ENCODE measurements at regions not wholly inside any gene's neighbourhood (a gene's known extent, or its start where the extent isn't known, plus 50 kb on each side); places are given as distances from the start of the nearest gene placed in this dataset.

DNA sequence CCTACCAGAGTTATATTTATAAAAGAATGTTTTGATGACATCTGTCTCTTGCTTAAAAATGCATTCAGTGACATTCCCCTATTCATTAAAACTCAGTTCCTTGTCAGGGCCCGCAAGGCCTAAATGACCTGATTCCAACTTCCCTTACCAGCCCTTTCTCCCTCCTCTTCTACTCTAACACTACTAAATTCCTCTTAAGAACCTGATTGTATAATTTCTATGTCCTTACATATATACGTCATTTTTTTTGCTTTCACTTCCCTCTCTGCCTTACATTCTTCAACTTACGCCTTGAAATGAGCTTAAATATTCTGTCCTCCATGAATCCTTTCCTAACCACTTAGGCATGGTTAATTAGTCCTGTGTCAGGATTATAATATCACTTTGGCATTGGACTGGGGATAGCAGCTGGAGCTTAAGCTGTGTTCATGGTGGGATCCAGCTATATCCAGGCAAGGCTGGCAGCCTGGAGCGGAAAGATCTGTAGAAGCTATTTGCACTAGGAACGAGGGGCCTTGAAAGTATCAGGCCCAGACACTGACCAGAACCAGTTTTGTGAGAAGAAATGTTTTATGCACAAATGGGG is 360.2 kb upstream of the PTBP2 start:
- TF ChIP-seq, protein P1, sequence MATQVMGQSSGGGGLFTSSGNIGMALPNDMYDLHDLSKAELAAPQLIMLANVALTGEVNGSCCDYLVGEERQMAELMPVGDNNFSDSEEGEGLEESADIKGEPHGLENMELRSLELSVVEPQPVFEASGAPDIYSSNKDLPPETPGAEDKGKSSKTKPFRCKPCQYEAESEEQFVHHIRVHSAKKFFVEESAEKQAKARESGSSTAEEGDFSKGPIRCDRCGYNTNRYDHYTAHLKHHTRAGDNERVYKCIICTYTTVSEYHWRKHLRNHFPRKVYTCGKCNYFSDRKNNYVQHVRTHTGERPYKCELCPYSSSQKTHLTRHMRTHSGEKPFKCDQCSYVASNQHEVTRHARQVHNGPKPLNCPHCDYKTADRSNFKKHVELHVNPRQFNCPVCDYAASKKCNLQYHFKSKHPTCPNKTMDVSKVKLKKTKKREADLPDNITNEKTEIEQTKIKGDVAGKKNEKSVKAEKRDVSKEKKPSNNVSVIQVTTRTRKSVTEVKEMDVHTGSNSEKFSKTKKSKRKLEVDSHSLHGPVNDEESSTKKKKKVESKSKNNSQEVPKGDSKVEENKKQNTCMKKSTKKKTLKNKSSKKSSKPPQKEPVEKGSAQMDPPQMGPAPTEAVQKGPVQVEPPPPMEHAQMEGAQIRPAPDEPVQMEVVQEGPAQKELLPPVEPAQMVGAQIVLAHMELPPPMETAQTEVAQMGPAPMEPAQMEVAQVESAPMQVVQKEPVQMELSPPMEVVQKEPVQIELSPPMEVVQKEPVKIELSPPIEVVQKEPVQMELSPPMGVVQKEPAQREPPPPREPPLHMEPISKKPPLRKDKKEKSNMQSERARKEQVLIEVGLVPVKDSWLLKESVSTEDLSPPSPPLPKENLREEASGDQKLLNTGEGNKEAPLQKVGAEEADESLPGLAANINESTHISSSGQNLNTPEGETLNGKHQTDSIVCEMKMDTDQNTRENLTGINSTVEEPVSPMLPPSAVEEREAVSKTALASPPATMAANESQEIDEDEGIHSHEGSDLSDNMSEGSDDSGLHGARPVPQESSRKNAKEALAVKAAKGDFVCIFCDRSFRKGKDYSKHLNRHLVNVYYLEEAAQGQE (IDR thresholded peaks at IDR 0.05; ENCODE audit: insufficient replicate concordance, low read depth): no peak
- TF ChIP-seq, protein P2, sequence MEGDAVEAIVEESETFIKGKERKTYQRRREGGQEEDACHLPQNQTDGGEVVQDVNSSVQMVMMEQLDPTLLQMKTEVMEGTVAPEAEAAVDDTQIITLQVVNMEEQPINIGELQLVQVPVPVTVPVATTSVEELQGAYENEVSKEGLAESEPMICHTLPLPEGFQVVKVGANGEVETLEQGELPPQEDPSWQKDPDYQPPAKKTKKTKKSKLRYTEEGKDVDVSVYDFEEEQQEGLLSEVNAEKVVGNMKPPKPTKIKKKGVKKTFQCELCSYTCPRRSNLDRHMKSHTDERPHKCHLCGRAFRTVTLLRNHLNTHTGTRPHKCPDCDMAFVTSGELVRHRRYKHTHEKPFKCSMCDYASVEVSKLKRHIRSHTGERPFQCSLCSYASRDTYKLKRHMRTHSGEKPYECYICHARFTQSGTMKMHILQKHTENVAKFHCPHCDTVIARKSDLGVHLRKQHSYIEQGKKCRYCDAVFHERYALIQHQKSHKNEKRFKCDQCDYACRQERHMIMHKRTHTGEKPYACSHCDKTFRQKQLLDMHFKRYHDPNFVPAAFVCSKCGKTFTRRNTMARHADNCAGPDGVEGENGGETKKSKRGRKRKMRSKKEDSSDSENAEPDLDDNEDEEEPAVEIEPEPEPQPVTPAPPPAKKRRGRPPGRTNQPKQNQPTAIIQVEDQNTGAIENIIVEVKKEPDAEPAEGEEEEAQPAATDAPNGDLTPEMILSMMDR (IDR thresholded peaks at IDR 0.05; ENCODE audit: insufficient read depth, low read length): no peak
- no peak for TF ChIP-seq POLR2AphosphoS5 (IDR thresholded peaks at IDR 0.05; ENCODE audit: low read depth)
- TF ChIP-seq GABPA (IDR thresholded peaks at IDR 0.05; ENCODE audit: low read depth): no peak
- no peak for TF ChIP-seq SPI1 (IDR thresholded peaks at IDR 0.05; ENCODE audit: borderline replicate concordance, low read depth)
